ENCODE measurements at regions not wholly inside any gene's neighbourhood (a gene's known extent, or its start where the extent isn't known, plus 50 kb on each side); places are given as distances from the start of the nearest gene placed in this dataset.

DNA sequence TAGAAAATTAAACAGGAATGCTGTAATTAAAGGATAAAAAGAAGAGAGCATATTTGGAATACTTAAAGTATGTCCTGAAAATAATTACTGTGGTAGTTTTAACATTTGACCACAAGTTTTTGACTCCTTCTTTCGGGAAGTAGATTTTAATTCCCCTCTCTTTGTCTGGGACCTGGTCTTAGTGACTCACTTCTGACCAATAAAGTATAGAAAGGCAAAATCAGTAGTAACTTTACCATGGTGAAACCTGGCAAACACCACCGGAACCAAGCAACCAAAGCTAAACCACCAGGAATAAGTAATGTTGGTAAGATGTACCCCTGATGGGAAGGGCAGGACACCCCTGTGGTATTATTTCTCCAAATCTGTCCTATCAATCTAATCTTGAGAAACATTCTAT, 314.8 kb downstream of the PDHA2 start:
- H3K27me3 Mint-ChIP-seq (ENCODE audit: insufficient read depth, low read depth, poor library complexity) = no peaks in the 10 kb centered on the region
- Histone ChIP-seq H3K27ac (ENCODE audit: low read depth) (no peak overlapping the region), H3F3A (replicated peaks; ENCODE audit: low read depth) (no peaks in the 10 kb centered on the region), H3K36me3 (ENCODE audit: insufficient read depth) (no peaks in the 10 kb centered on the region), H3K79me2 (replicated peaks; ENCODE audit: insufficient read depth) (no peaks in the 10 kb centered on the region), H3K27me3 (ENCODE audit: insufficient read depth) (no peaks in the 10 kb centered on the region), H2AFZ (no peak overlapping the region), H3K9me2 (ENCODE audit: insufficient read depth) (no peaks in the 10 kb centered on the region), H3K4me3 (no peak overlapping the region), H4K20me1 (replicated peaks; ENCODE audit: insufficient read depth) (no peaks in the 10 kb centered on the region), H3K4me1 (ENCODE audit: insufficient read depth) (no peaks in the 10 kb centered on the region; the same call in 1 of the 2 replicates), H3K4me2 (no peak overlapping the region)
- no peaks in the 10 kb centered on the region for H3K36me3 Mint-ChIP-seq (ENCODE audit: low read depth)
- no peak for DNase-seq (ENCODE audit: low spot score)
- no peaks in the 10 kb centered on the region for H3K9me3 Mint-ChIP-seq
- no peak overlapping the region for H3K4me3 Mint-ChIP-seq
- no peaks in the 10 kb centered on the region for H3K4me1 Mint-ChIP-seq
- no peak overlapping the region for H3K27ac Mint-ChIP-seq
- no peak for ATAC-seq
- TF ChIP-seq, protein P1, sequence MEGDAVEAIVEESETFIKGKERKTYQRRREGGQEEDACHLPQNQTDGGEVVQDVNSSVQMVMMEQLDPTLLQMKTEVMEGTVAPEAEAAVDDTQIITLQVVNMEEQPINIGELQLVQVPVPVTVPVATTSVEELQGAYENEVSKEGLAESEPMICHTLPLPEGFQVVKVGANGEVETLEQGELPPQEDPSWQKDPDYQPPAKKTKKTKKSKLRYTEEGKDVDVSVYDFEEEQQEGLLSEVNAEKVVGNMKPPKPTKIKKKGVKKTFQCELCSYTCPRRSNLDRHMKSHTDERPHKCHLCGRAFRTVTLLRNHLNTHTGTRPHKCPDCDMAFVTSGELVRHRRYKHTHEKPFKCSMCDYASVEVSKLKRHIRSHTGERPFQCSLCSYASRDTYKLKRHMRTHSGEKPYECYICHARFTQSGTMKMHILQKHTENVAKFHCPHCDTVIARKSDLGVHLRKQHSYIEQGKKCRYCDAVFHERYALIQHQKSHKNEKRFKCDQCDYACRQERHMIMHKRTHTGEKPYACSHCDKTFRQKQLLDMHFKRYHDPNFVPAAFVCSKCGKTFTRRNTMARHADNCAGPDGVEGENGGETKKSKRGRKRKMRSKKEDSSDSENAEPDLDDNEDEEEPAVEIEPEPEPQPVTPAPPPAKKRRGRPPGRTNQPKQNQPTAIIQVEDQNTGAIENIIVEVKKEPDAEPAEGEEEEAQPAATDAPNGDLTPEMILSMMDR (conservative IDR thresholded peaks at IDR 0.05; ENCODE audit: low read depth in 2 of 2) = no peak
- TF ChIP-seq, protein P2, sequence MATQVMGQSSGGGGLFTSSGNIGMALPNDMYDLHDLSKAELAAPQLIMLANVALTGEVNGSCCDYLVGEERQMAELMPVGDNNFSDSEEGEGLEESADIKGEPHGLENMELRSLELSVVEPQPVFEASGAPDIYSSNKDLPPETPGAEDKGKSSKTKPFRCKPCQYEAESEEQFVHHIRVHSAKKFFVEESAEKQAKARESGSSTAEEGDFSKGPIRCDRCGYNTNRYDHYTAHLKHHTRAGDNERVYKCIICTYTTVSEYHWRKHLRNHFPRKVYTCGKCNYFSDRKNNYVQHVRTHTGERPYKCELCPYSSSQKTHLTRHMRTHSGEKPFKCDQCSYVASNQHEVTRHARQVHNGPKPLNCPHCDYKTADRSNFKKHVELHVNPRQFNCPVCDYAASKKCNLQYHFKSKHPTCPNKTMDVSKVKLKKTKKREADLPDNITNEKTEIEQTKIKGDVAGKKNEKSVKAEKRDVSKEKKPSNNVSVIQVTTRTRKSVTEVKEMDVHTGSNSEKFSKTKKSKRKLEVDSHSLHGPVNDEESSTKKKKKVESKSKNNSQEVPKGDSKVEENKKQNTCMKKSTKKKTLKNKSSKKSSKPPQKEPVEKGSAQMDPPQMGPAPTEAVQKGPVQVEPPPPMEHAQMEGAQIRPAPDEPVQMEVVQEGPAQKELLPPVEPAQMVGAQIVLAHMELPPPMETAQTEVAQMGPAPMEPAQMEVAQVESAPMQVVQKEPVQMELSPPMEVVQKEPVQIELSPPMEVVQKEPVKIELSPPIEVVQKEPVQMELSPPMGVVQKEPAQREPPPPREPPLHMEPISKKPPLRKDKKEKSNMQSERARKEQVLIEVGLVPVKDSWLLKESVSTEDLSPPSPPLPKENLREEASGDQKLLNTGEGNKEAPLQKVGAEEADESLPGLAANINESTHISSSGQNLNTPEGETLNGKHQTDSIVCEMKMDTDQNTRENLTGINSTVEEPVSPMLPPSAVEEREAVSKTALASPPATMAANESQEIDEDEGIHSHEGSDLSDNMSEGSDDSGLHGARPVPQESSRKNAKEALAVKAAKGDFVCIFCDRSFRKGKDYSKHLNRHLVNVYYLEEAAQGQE (IDR thresholded peaks at IDR 0.05; ENCODE audit: unreplicated experiment) = no peak
- TF ChIP-seq EZH2 (IDR thresholded peaks at IDR 0.05; ENCODE audit: low read depth, unreplicated experiment) (no peak), CREB1 (CRISPR knock-in tag; IDR thresholded peaks at IDR 0.05; ENCODE audit: low read depth) (no peak), POLR2AphosphoS5 (IDR thresholded peaks at IDR 0.05; ENCODE audit: low read depth) (no peak), NANOG (IDR thresholded peaks at IDR 0.05; ENCODE audit: borderline replicate concordance) (no peak), ZNF114 (CRISPR knock-in tag; IDR thresholded peaks at IDR 0.05) (no peak), JUNB (IDR thresholded peaks at IDR 0.05; ENCODE audit: unreplicated experiment) (no peak)

DNA sequence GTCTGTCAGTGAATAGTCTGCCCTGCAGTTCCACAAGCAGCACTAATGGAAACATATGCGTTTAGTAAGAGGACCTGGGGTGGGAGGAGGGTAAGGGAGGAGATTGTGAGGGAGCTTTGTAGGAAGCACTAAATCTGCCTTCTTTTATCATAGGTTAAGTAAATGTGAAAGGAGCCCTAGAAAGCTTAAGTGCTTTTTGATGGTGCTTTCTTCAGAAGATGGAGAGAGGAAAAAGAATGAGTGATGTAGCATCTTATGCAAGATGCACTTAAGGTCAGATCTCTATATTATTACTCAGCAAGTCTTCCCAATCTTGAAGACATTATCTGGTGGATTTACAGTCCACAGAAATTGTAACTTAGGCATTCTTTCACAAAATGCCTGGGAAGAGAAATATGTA, 322.7 kb downstream of the PDHA2 start:
- H3K27me3 ChIP-seq (ENCODE audit: insufficient read depth) = no peaks in the 10 kb centered on the region
- H3K4me3 Mint-ChIP-seq = no peak overlapping the region
- ATAC-seq (no peak; the same call in 2 of the 3 replicates), DNase-seq (ENCODE audit: low spot score) (peak; percentile 11)
- no peaks in the 10 kb centered on the region for H3F3A ChIP-seq (replicated peaks; ENCODE audit: low read depth)
- H3K27ac Mint-ChIP-seq = no peak overlapping the region
- peak overlapping the region; percentile 84 for H2AFZ ChIP-seq
- H3K79me2 ChIP-seq (replicated peaks; ENCODE audit: insufficient read depth) = no peaks in the 10 kb centered on the region
- H3K9me3 Mint-ChIP-seq = no peaks in the 10 kb centered on the region
- peaks cover 9% of the 10 kb centered on the region; the same call in 1 of the 2 replicates for H3K4me1 ChIP-seq (ENCODE audit: insufficient read depth)
- no peak overlapping the region for H3K4me2 ChIP-seq
- no peaks in the 10 kb centered on the region for H4K20me1 ChIP-seq (replicated peaks; ENCODE audit: insufficient read depth)
- peaks cover 3% of the 10 kb centered on the region for H3K27me3 Mint-ChIP-seq (ENCODE audit: insufficient read depth, low read depth, poor library complexity)
- H3K36me3 Mint-ChIP-seq (ENCODE audit: low read depth) = no peaks in the 10 kb centered on the region
- H3K9me2 ChIP-seq (ENCODE audit: insufficient read depth) = no peaks in the 10 kb centered on the region
- no peaks in the 10 kb centered on the region; the same call in 2 of the 3 replicates for H3K4me1 Mint-ChIP-seq
- no peak overlapping the region for H3K4me3 ChIP-seq
- H3K36me3 ChIP-seq (ENCODE audit: insufficient read depth) = no peaks in the 10 kb centered on the region
- H3K27ac ChIP-seq (ENCODE audit: low read depth) = no peak overlapping the region
- TF ChIP-seq, protein P2 (IDR thresholded peaks at IDR 0.05; ENCODE audit: unreplicated experiment) = no peak

All from GM23338 (cell line).